OCI-LY3 (cell line): ENCODE measurements at regions not wholly inside any gene's neighbourhood (a gene's known extent, or its start where the extent isn't known, plus 50 kb on each side); places are given as distances from the start of the nearest gene placed in this dataset.

Source experiments
- H2AFZ ChIP-seq: fragments of 200-600, 300-600 bp; shearing (Covaris generic); 2 replicates; pipeline ENCODE4 v1.6.0; 2014; ENCODE audit warnings: antibody characterized with exemption, low read depth, low read length
- H3K27ac ChIP-seq: fragments of 200-600, 300-600 bp; sonication (generic); 2 replicates; pipeline ENCODE4 v1.5.1; 2014; ENCODE audit warnings: mild to moderate bottlenecking, low read length, moderate library complexity, mixed read lengths
- H3K27me3 ChIP-seq: fragments of 200-600, 300-600 bp; sonication (generic); 2 replicates; pipeline ENCODE4 v1.6.1; 2014; ENCODE audit warnings: low read depth, low read length, mixed read lengths
- H3K36me3 ChIP-seq: fragments of 200-600, 300-600 bp; sonication (generic); replicated peaks from 2 replicates; pipeline ENCODE3; 2014; ENCODE audit warnings: low read depth, low read length, mixed read lengths
- H3K4me1 ChIP-seq: fragments of 300-600, 200-600 bp; sonication (generic); 2 replicates; pipeline ENCODE4 v1.6.1; 2014; ENCODE audit warnings: low read length, mixed read lengths
- H3K4me2 ChIP-seq: fragments of 200-600, 300-600 bp; sonication (generic); 2 replicates; pipeline ENCODE4 v1.6.1; 2014; ENCODE audit warnings: low read length, mixed read lengths
- H3K4me3 ChIP-seq: fragments of 300-600, 200-600 bp; sonication (generic); 2 replicates; pipeline ENCODE4 v1.5.1; 2014; ENCODE audit warnings: antibody characterized with exemption, mild to moderate bottlenecking, low read length, moderate library complexity
- H3K79me2 ChIP-seq: fragments of 300-600, 200-600 bp; shearing (Covaris generic); 2 replicates; pipeline ENCODE4 v1.6.1; 2014; ENCODE audit warnings: mild to moderate bottlenecking, low read length, mixed read lengths
- H3K9ac ChIP-seq: fragments of 300-600, 200-600 bp; shearing (Covaris generic); 2 replicates; pipeline ENCODE4 v1.6.0; 2014; ENCODE audit warnings: mild to moderate bottlenecking, low read length, moderate library complexity
- H3K9me3 ChIP-seq: fragments of 200-600, 300-600 bp; shearing (Covaris generic); 2 replicates; pipeline ENCODE4 v1.6.1; 2014; ENCODE audit warnings: low read length, mixed read lengths; ENCODE audit not compliant: insufficient read depth
- H4K20me1 ChIP-seq: fragments of 200-600, 300-600 bp; sonication (generic); 2 replicates; pipeline ENCODE4 v1.6.1; 2016; ENCODE audit warnings: low read length, mixed read lengths; ENCODE audit not compliant: insufficient read depth
- CTCF ChIP-seq: fragments of 200-600, 300-600 bp; sonication (generic); IDR thresholded peaks from 2 replicates; pipeline ENCODE4 v1.5.1; 2014; ENCODE audit warnings: antibody characterized with exemption, low read length, low read depth
- EZH2phosphoT487 ChIP-seq: fragments of 200-600 bp; shearing (Covaris generic); IDR thresholded peaks from 2 replicates; pipeline ENCODE4 v1.6.1; 2018; ENCODE audit warnings: antibody characterized with exemption, mixed run types, low read depth

GRCh38 chr20:55538261-55538908 is 466.9 kb downstream of the CBLN4 start:
- H3K9me3 ChIP-seq = no peaks in the 10 kb centered on the region
- H3K9ac ChIP-seq = no peak overlapping the region
- no peaks in the 10 kb centered on the region for H3K27me3 ChIP-seq
- H4K20me1 ChIP-seq = no peaks in the 10 kb centered on the region
- H3K27ac ChIP-seq = no peak overlapping the region
- no peaks in the 10 kb centered on the region for H3K79me2 ChIP-seq
- no peak overlapping the region for H3K4me3 ChIP-seq
- no peak overlapping the region for H3K4me2 ChIP-seq
- TF ChIP-seq CTCF = no peak
- TF ChIP-seq EZH2phosphoT487 = no peak
- no peaks in the 10 kb centered on the region for H3K36me3 ChIP-seq
- H3K4me1 ChIP-seq = no peaks in the 10 kb centered on the region
- no peak overlapping the region for H2AFZ ChIP-seq

DNA sequence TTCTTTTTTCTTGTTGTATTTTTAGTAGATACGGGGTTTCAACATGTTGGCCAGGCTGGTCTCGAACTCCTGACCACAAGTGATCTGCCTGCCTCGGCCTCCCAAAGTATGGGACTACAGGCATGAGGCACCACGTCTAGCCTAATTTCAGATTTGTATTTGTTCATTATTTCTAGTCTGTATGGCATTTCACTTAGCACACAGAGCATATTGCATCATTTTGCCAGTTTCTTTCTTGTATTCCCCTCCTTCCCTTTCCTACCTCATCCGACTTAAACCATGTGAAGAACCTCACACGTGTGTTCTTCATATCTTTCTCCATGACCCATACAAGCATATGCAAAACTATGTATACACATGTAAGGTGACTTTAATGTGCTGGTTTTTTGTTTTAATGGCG is 470.0 kb downstream of the CBLN4 start:
- no peaks in the 10 kb centered on the region for H3K4me1 ChIP-seq
- no peaks in the 10 kb centered on the region for H3K9me3 ChIP-seq
- no peak overlapping the region for H3K9ac ChIP-seq

GRCh38 chr20:55533632-55534031 is 471.7 kb downstream of the CBLN4 start:
- Histone ChIP-seq H3K36me3 (no peaks in the 10 kb centered on the region), H3K9ac (no peak overlapping the region), H3K9me3 (no peaks in the 10 kb centered on the region), H3K27me3 (no peaks in the 10 kb centered on the region), H3K4me3 (no peak overlapping the region), H3K79me2 (no peaks in the 10 kb centered on the region), H3K27ac (no peak overlapping the region), H4K20me1 (no peaks in the 10 kb centered on the region), H3K4me1 (no peaks in the 10 kb centered on the region), H3K4me2 (no peak overlapping the region), H2AFZ (no peak overlapping the region)
- TF ChIP-seq CTCF (no peak), EZH2phosphoT487 (no peak)

More for the DNA sequence above, 470.0 kb downstream of the CBLN4 start:
- no peak for TF ChIP-seq EZH2phosphoT487
- TF ChIP-seq CTCF = no peak
- Histone ChIP-seq H3K27ac (no peak overlapping the region), H3K79me2 (no peaks in the 10 kb centered on the region), H3K36me3 (no peaks in the 10 kb centered on the region), H2AFZ (no peak overlapping the region), H3K27me3 (no peaks in the 10 kb centered on the region), H4K20me1 (no peaks in the 10 kb centered on the region), H3K4me2 (no peak overlapping the region), H3K4me3 (no peak overlapping the region)

- Histone ChIP-seq H4K20me1 (no peaks in the 10 kb centered on the region), H3K9ac (no peak overlapping the region), H3K36me3 (no peaks in the 10 kb centered on the region), H2AFZ (no peak overlapping the region), H3K4me3 (no peak overlapping the region), H3K4me1 (no peaks in the 10 kb centered on the region), H3K9me3 (no peaks in the 10 kb centered on the region), H3K4me2 (no peak overlapping the region), H3K79me2 (no peaks in the 10 kb centered on the region), H3K27ac (no peak overlapping the region), H3K27me3 (no peaks in the 10 kb centered on the region)
- TF ChIP-seq EZH2phosphoT487 = no peak
- no peak for TF ChIP-seq CTCF
Observed at GRCh38 chr20:55530763-55531162, 474.6 kb downstream of the CBLN4 start.
